ENCODE measurements at regions not wholly inside any gene's neighbourhood (a gene's known extent, or its start where the extent isn't known, plus 50 kb on each side); places are given as distances from the start of the nearest gene placed in this dataset.

GRCh38 chr1:60872426-60873054, 209.8 kb upstream of the NFIA start:
- H3K79me2 ChIP-seq (ENCODE audit: low read length): no peaks in the 10 kb centered on the region
- H3K9ac ChIP-seq (ENCODE audit: low read length): no peak overlapping the region
- H3K4me1 ChIP-seq (ENCODE audit: low read length): no peaks in the 10 kb centered on the region
- H3K27ac ChIP-seq (ENCODE audit: low read length): no peak overlapping the region
- no peak overlapping the region for H3K4me3 ChIP-seq (ENCODE audit: low read length)
- H3K27me3 ChIP-seq (ENCODE audit: low read depth, low read length): no peaks in the 10 kb centered on the region
- H2AFZ ChIP-seq (ENCODE audit: low read depth, low read length): no peak overlapping the region
- H3K9me3 ChIP-seq (ENCODE audit: insufficient read depth, low read length): no peaks in the 10 kb centered on the region
- H3K4me2 ChIP-seq (ENCODE audit: low read length): no peak overlapping the region
- H4K20me1 ChIP-seq (ENCODE audit: insufficient read depth, low read length): no peaks in the 10 kb centered on the region
- TF ChIP-seq CTCF (IDR thresholded peaks at IDR 0.05; ENCODE audit: low read depth, low read length): no peak
- TF ChIP-seq EZH2phosphoT487 (IDR thresholded peaks at IDR 0.05; ENCODE audit: low read depth): no peak
- no peaks in the 10 kb centered on the region for H3K36me3 ChIP-seq (replicated peaks; ENCODE audit: low read depth, low read length)

- Histone ChIP-seq H3K4me2 (ENCODE audit: low read length) (no peak overlapping the region), H3K36me3 (replicated peaks; ENCODE audit: low read depth, low read length) (no peaks in the 10 kb centered on the region), H3K27me3 (ENCODE audit: low read depth, low read length) (no peaks in the 10 kb centered on the region), H4K20me1 (ENCODE audit: insufficient read depth, low read length) (no peaks in the 10 kb centered on the region), H2AFZ (ENCODE audit: low read depth, low read length) (no peak overlapping the region), H3K9me3 (ENCODE audit: insufficient read depth, low read length) (no peaks in the 10 kb centered on the region), H3K79me2 (ENCODE audit: low read length) (no peaks in the 10 kb centered on the region), H3K4me1 (ENCODE audit: low read length) (no peaks in the 10 kb centered on the region), H3K27ac (ENCODE audit: low read length) (no peak overlapping the region), H3K9ac (ENCODE audit: low read length) (no peak overlapping the region), H3K4me3 (ENCODE audit: low read length) (no peak overlapping the region)
- TF ChIP-seq CTCF (IDR thresholded peaks at IDR 0.05; ENCODE audit: low read depth, low read length): no peak
- no peak for TF ChIP-seq EZH2phosphoT487 (IDR thresholded peaks at IDR 0.05; ENCODE audit: low read depth)
These were observed 212.0 kb upstream of the NFIA start for GRCh38 chr1:60870269-60870865.

GRCh38 chr1:60868901-60869663, 213.3 kb upstream of the NFIA start:
- Histone ChIP-seq H3K4me2 (ENCODE audit: low read length) (no peak overlapping the region), H3K4me1 (ENCODE audit: low read length) (no peaks in the 10 kb centered on the region), H3K79me2 (ENCODE audit: low read length) (no peaks in the 10 kb centered on the region), H3K36me3 (replicated peaks; ENCODE audit: low read depth, low read length) (no peaks in the 10 kb centered on the region), H3K9me3 (ENCODE audit: insufficient read depth, low read length) (no peaks in the 10 kb centered on the region), H4K20me1 (ENCODE audit: insufficient read depth, low read length) (no peaks in the 10 kb centered on the region), H3K27ac (ENCODE audit: low read length) (no peak overlapping the region), H3K27me3 (ENCODE audit: low read depth, low read length) (no peaks in the 10 kb centered on the region; the same call in 1 of the 2 replicates), H2AFZ (ENCODE audit: low read depth, low read length) (no peak overlapping the region), H3K9ac (ENCODE audit: low read length) (no peak overlapping the region), H3K4me3 (ENCODE audit: low read length) (no peak overlapping the region)
- no peak for TF ChIP-seq CTCF (IDR thresholded peaks at IDR 0.05; ENCODE audit: low read depth, low read length)
- TF ChIP-seq EZH2phosphoT487 (IDR thresholded peaks at IDR 0.05; ENCODE audit: low read depth): no peak

- H3K4me1 ChIP-seq (ENCODE audit: low read length): no peaks in the 10 kb centered on the region
- no peak overlapping the region for H3K4me3 ChIP-seq (ENCODE audit: low read length)
- no peaks in the 10 kb centered on the region for H4K20me1 ChIP-seq (ENCODE audit: insufficient read depth, low read length)
- H3K27me3 ChIP-seq (ENCODE audit: low read depth, low read length): no peaks in the 10 kb centered on the region; the same call in 1 of the 2 replicates
- no peaks in the 10 kb centered on the region for H3K9me3 ChIP-seq (ENCODE audit: insufficient read depth, low read length)
- H3K27ac ChIP-seq (ENCODE audit: low read length): no peak overlapping the region
- H3K36me3 ChIP-seq (replicated peaks; ENCODE audit: low read depth, low read length): no peaks in the 10 kb centered on the region
- H3K79me2 ChIP-seq (ENCODE audit: low read length): no peaks in the 10 kb centered on the region
- H3K4me2 ChIP-seq (ENCODE audit: low read length): no peak overlapping the region
- TF ChIP-seq EZH2phosphoT487 (IDR thresholded peaks at IDR 0.05; ENCODE audit: low read depth): no peak
- TF ChIP-seq CTCF (IDR thresholded peaks at IDR 0.05; ENCODE audit: low read depth, low read length): no peak
- no peak overlapping the region for H2AFZ ChIP-seq (ENCODE audit: low read depth, low read length)
- no peak overlapping the region for H3K9ac ChIP-seq (ENCODE audit: low read length)
These were observed 214.6 kb upstream of the NFIA start for GRCh38 chr1:60867782-60868181.

Data from OCI-LY3 (cell line).